Glutamatergic neuron (in vitro differentiated cells): ENCODE measurements at regions not wholly inside any gene's neighbourhood (a gene's known extent, or its start where the extent isn't known, plus 50 kb on each side); places are given as distances from the start of the nearest gene placed in this dataset.

Experiments used
- DNase-seq: peaks from one replicate; pipeline ENCODE4 v3.0.0; 2022
- H3K27ac Mint-ChIP-seq: one replicate; pipeline ENCODE4 v1.8.0; 2020; ENCODE audit warnings: mild to moderate bottlenecking, mixed read lengths, inconsistent platforms; ENCODE audit not compliant: unreplicated experiment
- H3K27me3 Mint-ChIP-seq: one replicate; pipeline ENCODE4 v1.8.0; 2020; ENCODE audit warnings: mild to moderate bottlenecking, moderate library complexity, mixed read lengths, inconsistent platforms; ENCODE audit not compliant: unreplicated experiment
- H3K36me3 Mint-ChIP-seq: one replicate; pipeline ENCODE4 v1.8.0; 2020; ENCODE audit warnings: mild to moderate bottlenecking, mixed read lengths, inconsistent platforms; ENCODE audit not compliant: unreplicated experiment
- H3K4me1 Mint-ChIP-seq: one replicate; pipeline ENCODE4 v1.8.0; 2020; ENCODE audit warnings: mild to moderate bottlenecking, low read depth, mixed read lengths, inconsistent platforms; ENCODE audit not compliant: unreplicated experiment
- H3K4me3 Mint-ChIP-seq: one replicate; pipeline ENCODE4 v1.8.0; 2020; ENCODE audit warnings: mild to moderate bottlenecking, mixed read lengths, inconsistent platforms; ENCODE audit not compliant: unreplicated experiment
- H3K9me3 Mint-ChIP-seq: one replicate; pipeline ENCODE4 v1.8.0; 2020; ENCODE audit warnings: mild to moderate bottlenecking, moderate library complexity, mixed read lengths, inconsistent platforms; ENCODE audit not compliant: unreplicated experiment
- TF ChIP-seq, protein P1 (sequence below): fragments of 200-600 bp; sonication (generic); IDR thresholded peaks from one replicate; pipeline ENCODE4 v1.5.0; 2021; ENCODE audit not compliant: partially characterized antibody, unreplicated experiment

DNA sequence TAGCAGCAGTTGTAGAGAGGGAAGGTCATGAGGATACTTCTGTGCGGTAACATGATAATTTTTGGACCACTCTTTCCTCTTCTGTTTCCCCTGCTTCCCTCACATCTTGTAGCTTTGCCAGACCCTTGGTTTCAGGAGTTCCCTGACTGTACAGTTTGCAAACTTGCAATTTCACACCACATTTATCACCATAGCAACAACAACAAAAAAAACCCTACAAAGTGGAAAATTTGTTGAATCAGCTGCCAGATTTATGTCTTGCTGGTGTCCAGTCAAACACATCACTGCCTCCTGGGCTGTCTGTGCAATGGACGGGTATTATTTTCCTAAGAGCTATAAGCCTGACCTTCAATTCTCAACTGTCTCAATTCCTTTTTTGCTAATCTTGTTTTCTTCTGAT is 751.6 kb downstream of the TLR4 start:
- Mint-ChIP-seq H3K27ac (no peak overlapping the region), H3K9me3 (peaks cover 3% of the 10 kb centered on the region), H3K36me3 (no peaks in the 10 kb centered on the region), H3K4me3 (no peak overlapping the region), H3K27me3 (peaks cover 2% of the 10 kb centered on the region), H3K4me1 (peaks cover 9% of the 10 kb centered on the region)
- no peak for DNase-seq
- TF ChIP-seq, protein P1, sequence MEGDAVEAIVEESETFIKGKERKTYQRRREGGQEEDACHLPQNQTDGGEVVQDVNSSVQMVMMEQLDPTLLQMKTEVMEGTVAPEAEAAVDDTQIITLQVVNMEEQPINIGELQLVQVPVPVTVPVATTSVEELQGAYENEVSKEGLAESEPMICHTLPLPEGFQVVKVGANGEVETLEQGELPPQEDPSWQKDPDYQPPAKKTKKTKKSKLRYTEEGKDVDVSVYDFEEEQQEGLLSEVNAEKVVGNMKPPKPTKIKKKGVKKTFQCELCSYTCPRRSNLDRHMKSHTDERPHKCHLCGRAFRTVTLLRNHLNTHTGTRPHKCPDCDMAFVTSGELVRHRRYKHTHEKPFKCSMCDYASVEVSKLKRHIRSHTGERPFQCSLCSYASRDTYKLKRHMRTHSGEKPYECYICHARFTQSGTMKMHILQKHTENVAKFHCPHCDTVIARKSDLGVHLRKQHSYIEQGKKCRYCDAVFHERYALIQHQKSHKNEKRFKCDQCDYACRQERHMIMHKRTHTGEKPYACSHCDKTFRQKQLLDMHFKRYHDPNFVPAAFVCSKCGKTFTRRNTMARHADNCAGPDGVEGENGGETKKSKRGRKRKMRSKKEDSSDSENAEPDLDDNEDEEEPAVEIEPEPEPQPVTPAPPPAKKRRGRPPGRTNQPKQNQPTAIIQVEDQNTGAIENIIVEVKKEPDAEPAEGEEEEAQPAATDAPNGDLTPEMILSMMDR, result no peak

DNA sequence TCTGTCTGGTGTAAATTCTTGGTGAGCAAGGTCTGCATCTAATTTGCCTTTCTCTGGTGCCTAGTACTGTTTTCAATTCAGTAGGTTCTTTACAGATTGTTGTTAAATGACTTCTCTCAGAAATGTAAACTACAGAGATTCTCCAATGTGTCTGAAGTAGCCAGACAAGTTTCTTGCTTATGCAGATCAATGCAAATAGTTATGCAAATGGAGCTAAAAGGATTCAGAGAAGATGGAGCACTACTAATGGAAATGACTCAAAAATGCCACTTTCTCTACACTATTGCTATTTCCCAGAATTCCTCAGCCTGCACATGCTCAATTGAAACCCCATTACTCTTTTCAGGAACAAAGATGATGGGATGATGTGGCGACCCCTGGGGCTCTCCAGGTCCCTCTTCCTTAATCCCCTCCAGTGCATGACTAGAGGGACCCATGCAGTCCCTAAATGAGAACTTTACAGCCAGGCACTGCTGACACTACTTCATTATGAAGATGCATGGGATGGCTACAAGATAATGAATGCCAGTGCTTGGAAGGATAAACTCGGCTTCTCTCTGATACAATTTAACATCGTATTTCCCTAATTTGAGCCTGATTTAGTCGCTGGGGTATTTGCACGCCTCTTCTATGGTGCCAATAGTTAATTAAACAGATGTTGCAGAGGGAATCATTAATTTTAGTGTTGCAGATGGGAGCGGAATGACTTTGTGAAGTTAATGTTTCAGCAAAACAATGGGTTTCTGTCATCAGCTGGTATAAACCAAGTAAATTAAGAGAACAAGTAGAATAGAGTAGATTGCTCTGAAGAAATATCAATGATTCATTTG is 753.2 kb downstream of the TLR4 start:
- H3K4me1 Mint-ChIP-seq, result peaks cover 9% of the 10 kb centered on the region
- H3K27me3 Mint-ChIP-seq, result peaks cover 2% of the 10 kb centered on the region
- no peak for DNase-seq
- H3K9me3 Mint-ChIP-seq, result peaks cover 3% of the 10 kb centered on the region
- H3K4me3 Mint-ChIP-seq, result no peak overlapping the region
- TF ChIP-seq, protein P1, result no peak
- no peak overlapping the region for H3K27ac Mint-ChIP-seq
- H3K36me3 Mint-ChIP-seq, result no peaks in the 10 kb centered on the region

DNA sequence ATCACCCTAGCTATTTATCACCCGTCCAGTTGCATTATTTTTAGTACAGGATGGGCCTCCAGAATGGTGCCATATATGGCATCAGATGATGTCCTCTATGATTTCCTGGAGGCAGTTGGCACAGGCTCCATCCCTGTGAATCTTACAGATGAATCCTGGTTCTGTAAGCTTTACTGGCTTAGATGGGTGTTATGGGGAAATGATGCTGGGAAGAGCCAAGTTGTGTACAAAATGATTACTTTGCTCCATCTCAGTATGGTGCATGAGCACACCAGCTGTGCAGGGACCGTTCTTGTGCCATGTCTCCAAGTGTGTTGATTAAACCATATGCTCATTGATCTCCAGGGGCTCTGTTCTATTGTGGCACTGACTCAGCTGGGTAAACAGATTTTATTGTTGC is 755.7 kb downstream of the TLR4 start:
- peaks cover 2% of the 10 kb centered on the region for H3K27me3 Mint-ChIP-seq
- H3K36me3 Mint-ChIP-seq, result no peaks in the 10 kb centered on the region
- H3K27ac Mint-ChIP-seq, result peak overlapping the region; percentile 76
- TF ChIP-seq, protein P1, result no peak
- no peak overlapping the region for H3K4me3 Mint-ChIP-seq
- peaks cover 3% of the 10 kb centered on the region for H3K9me3 Mint-ChIP-seq
- no peak for DNase-seq
- H3K4me1 Mint-ChIP-seq, result peaks cover 9% of the 10 kb centered on the region

DNA sequence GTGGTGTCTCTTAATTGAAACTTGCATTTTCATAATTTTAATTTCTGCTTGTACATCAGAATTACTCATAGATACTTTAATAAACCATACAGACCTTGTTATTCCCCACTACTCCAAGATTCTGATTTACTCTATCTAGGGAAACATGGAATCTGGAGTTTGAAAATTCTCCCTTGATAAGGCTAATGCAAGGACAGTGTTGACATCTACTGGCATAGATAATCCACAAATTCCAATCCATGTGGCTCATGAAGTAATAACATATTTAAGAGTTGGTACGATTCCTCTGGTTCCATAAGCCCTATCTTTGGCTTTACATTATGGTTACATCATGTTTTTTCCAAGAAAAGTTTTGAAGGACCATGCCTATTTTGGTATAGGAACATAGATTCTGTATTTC is 759.2 kb downstream of the TLR4 start:
- H3K9me3 Mint-ChIP-seq, result peaks cover 3% of the 10 kb centered on the region
- H3K4me1 Mint-ChIP-seq, result peaks cover 9% of the 10 kb centered on the region
- TF ChIP-seq, protein P1, result no peak
- no peak overlapping the region for H3K27ac Mint-ChIP-seq
- no peak for DNase-seq
- no peak overlapping the region for H3K4me3 Mint-ChIP-seq
- H3K27me3 Mint-ChIP-seq, result peaks cover 2% of the 10 kb centered on the region
- H3K36me3 Mint-ChIP-seq, result no peaks in the 10 kb centered on the region

DNA sequence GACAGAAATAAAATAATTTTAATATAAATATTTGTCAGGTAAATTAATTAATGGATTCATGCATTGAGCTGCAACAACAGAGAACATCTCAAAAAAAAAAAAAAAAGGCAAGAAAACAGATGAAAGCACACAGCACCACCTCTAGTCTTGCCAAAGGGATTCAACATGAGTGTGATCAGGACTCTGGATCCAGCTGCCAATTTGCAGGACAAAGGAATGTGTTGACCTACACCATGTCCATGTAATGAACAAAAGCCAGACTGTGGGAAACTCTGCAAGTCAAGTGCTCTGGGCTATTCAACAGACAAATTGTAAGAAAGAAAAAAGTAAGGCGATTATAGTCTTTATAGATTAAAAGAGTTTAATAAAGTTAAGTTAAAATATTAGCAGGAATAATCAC is 769.3 kb downstream of the TLR4 start:
- Mint-ChIP-seq H3K9me3 (no peaks in the 10 kb centered on the region), H3K27ac (no peak overlapping the region), H3K27me3 (no peaks in the 10 kb centered on the region), H3K4me3 (no peak overlapping the region), H3K36me3 (no peaks in the 10 kb centered on the region), H3K4me1 (peaks cover 2% of the 10 kb centered on the region)
- no peak for DNase-seq
- TF ChIP-seq, protein P1, result no peak
